ENCODE measurements at regions not wholly inside any gene's neighbourhood (a gene's known extent, or its start where the extent isn't known, plus 50 kb on each side); places are given as distances from the start of the nearest gene placed in this dataset.

GRCh38 chr4:123455360-123455759 is 58.8 kb downstream of the SPRY1 start:
- no peak for DNase-seq (ENCODE audit: low spot score)

GRCh38 chr4:123462007-123462406 is 65.4 kb downstream of the SPRY1 start:
- DNase-seq (ENCODE audit: low spot score): no peak

GRCh38 chr4:123463869-123464268 is 67.3 kb downstream of the SPRY1 start:
- DNase-seq (ENCODE audit: low spot score): no peak

GRCh38 chr4:123465416-123465815 is 68.8 kb downstream of the SPRY1 start:
- no peak for DNase-seq (ENCODE audit: low spot score)

DNA sequence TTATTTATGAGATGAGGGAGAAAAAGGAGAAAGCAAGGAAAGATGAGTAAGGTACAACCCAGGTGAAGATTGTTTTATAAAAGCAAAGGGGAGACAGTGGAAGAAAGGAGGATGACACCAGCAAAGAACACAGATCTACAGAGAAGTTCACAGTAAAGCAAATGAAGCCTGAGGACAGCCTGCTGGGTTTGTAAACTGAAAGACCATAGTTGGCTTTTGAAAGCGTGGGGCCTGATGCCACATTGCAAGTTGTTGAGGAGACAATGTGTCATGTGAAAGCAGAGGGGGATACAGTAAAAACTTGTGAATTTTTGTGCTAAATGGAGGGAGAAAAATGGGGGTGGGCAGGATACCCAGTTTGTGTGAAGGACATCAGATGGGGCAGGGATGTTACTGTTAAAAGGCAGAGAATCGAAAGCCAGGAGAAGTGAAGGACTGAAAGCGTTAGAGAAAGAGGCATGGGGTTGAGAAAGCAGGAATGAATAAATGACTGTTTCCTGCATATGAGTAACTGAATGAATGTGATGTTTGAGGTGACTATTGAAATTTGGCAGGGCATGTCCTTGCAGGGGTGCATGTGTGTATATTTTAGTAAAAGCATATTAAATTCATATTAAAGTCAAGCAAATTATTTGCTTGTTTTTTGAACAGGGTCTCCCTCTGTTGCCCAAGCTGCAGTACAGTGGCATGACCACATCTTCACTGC is 69.6 kb downstream of the SPRY1 start:
- no peak for DNase-seq (ENCODE audit: low spot score)

DNA sequence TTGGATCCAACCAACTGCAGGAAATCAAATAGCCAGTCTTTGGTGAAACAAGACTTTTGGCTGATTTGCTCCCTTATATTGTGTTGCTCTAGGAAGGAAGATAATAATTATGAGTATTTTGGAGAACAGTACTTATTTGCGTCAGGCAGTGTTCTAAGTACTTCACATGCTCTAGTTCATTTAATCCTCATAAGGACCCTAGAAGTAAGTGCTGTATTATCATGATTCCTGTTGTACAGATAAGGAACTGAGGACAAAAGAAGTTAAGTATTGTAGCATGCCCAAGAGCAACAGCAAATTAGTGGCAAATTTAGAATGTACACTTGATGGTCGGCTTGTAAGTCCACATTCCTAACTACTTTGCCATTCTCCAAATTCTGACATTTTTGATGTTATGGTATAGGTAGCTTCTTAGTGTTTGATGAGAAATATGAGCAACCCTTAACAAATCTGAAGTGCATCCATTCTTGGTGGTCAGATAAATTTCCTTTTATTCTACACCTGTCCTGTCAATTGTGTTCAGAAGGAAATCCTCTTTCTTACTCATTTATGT is 72.0 kb downstream of the SPRY1 start:
- DNase-seq (ENCODE audit: low spot score): no peak

GRCh38 chr4:123469245-123469644 is 72.7 kb downstream of the SPRY1 start:
- no peak for DNase-seq (ENCODE audit: low spot score)

GRCh38 chr4:123469696-123470095 is 73.1 kb downstream of the SPRY1 start:
- no peak for DNase-seq (ENCODE audit: low spot score)

- DNase-seq (ENCODE audit: low spot score): no peak
Measured at GRCh38 chr4:123470640-123471039, 74.0 kb downstream of the SPRY1 start.

DNA sequence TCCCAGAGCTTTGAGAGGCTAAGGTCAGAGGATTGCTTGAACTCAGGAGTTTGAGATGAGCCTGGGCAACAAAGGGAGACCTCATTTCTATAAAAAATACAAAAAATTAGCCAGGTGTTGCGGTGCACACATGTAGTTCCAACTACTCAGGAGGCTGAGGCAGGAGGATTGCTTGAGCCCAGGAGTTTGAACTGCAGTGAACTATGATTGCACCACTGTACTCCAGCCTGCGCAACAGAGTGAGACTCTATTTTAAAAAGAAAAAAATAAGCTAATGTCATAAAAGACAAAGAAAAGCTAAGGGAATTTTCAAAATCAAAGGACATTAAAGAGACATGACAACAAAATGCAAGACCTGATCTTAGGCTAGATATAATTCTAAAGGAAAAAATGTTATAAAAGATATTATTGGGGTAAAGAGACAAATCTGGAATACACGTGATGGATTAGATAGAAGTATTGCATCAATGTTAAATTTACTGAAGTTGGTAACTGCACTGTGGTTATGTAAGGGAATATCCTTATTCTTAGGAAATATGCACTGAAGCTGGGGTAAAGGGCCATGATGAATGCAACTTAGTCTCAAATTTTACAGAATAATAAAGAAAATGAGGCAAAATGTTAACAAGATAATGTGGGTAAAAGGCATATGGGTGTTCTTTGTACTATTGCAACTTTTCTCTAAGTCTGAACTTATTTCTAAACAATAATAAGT is 75.2 kb downstream of the SPRY1 start:
- DNase-seq (ENCODE audit: low spot score): no peak

- DNase-seq (ENCODE audit: low spot score): no peak
Measured at GRCh38 chr4:123474817-123475216, 78.2 kb downstream of the SPRY1 start.

DNA sequence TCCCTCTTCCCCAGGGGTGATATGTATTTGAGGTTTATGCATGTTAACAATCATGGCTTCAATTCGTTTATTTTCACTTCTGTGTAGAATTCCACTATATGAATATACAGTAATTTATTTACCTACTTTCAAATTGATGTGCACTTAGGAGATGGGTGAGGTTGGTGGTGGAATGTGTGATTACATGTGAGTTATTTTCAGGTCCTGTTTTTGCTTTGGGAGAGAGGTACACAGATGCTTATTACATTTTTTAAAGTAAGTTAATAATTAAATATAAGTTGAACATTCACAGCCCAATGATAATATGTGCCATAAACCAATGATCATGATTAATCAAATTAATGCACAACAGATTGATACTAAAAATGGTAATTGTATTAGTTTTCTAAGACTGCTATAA is 79.5 kb downstream of the SPRY1 start:
- no peak for DNase-seq (ENCODE audit: low spot score)

- no peak for DNase-seq (ENCODE audit: low spot score)
Measured at GRCh38 chr4:123477711-123478209, 81.2 kb downstream of the SPRY1 start.

- DNase-seq (ENCODE audit: low spot score): peak; percentile 47
Measured at GRCh38 chr4:123478859-123479345, 82.3 kb downstream of the SPRY1 start.

DNA sequence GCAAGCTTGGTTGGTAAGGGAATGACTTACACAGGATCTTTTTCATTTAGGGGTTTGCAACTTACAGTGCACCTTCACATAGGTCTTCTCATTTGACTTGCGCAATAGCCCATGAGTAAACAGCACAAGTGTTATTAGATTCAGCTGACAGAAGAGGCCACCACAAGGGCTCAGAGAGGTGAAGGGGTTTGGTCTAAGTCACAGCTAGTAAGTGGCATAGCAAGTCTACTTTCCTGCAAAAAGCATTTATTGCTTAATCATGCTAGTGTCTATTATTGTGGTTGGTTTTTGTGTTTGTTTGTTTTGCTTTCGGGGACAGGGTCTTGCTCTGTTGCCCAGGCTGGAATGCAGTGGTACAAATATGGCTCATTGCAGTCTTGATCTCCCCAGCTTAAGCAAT is 83.3 kb downstream of the SPRY1 start:
- DNase-seq (ENCODE audit: low spot score): no peak

- DNase-seq (ENCODE audit: low spot score): no peak
Measured at GRCh38 chr4:123480706-123481418, 84.3 kb downstream of the SPRY1 start.

- DNase-seq (ENCODE audit: low spot score): no peak
Measured at GRCh38 chr4:123481717-123482116, 85.1 kb downstream of the SPRY1 start.

DNA sequence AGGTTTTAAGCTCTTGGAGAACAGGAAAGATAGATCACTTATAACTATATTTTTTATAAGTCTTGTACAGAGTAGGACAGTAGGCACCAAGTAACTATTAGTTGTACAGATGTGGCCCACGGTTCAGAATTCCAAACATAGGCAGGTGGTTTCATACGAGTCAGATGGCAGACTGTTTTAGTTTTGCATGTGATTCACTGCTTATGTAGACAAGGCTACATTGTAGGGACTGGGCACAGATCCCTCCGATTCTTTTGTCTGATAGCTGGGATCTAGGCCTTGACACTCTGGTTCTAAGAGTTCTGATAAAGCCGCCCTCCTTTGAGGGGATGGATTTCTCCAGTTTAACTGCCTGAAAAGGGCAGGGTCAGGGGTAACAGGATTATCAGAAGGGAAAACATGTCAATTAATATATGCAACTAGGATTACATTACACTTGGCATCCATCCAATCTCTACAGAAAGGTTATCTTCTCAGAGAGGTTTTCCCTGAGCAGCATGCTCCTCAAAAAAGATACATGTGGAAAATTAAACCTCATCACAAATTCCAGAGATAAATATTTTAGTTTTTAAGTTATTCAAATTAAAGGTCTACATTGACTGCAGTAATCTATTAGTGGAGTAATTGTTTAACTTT is 87.8 kb downstream of the SPRY1 start:
- no peak for DNase-seq (ENCODE audit: low spot score)

DNA sequence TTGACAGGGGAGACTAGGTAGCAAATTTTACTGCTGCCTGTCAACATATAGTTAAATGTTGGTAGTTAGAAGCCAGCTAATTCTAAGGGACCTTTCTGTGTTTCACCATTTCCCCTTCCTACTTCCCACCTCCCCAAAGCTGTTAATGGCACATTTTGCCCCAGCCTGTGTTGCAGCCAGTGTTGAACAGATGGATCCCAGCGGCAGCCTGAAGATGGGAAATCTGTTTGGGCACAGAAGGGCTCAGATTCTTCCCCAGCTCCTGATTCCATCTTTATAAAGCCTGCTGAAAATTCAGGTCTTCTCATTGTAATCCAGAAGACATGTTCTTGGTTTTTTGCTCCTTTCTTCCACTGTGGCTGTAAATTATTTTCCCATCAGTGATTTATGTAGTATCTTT is 89.0 kb downstream of the SPRY1 start:
- no peak for DNase-seq (ENCODE audit: low spot score)

GRCh38 chr4:123488916-123489315 is 92.3 kb downstream of the SPRY1 start:
- peak; percentile 17 for DNase-seq (ENCODE audit: low spot score)

DNA sequence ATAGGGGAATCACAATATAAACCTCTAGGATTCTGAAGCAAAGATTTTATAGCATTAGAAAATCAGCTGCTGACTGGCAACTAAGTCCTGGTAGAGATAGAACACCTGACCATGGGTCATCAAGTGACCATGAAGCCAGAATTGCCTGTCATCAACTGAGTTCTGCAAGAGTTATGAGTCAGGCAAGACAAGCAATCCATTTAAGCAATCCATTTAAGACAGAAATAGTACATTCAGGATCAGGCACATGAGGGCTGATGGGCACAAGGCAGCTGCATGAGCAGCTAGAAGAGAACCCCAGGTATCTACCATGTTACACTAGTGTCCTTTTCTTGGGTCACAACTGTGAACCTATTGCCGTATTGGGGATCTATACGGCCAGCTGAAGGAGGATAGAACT is 98.9 kb downstream of the SPRY1 start:
- DNase-seq (ENCODE audit: low spot score): no peak

DNA sequence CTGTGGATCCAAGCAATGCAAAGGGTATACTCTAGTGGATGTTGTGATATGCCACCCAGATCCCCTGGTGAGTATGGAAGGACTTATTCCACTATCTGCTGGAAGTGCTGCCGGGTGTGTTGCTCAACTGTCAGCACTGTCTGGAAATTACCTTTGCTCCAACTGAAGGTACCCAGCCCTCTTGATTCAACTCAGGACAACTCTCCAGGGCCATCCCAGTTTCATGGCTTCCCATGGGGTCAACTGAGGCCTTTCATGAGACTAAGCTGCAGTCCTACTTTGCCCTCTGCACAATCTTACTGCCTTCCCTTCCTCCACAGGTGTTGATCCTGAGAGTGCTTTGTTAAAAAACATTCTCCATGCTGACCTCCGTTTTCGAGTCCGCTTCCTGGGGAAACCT is 99.8 kb downstream of the SPRY1 start:
- DNase-seq (ENCODE audit: low spot score): no peak

Measured in umbilical cord (tissue), 1 donor.